DMS153 (cell line): ENCODE measurements at regions not wholly inside any gene's neighbourhood (a gene's known extent, or its start where the extent isn't known, plus 50 kb on each side); places are given as distances from the start of the nearest gene placed in this dataset.

ENCODE experiments used
- DNase-seq: peaks from one replicate; lab custom pipeline; 2025; lab: John Stamatoyannopoulos, UW

DNA sequence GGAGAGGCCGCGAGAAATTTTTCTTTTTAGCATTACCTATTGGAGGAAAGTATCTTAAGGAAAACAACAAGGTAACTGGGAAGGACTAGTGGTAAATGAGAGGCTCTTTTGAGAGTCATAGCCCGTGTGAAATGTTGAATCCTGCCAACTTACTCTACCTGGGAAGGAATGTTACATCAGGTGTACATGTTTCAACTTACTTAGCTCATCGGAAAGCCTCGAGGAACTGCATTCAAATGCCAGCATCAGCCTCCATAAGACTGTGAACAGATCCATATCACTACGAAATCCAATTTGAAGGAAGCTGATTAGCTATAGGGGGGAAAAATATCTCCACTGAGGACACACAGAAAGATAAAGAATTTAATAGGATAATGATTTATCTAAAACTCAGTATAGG, 72.3 kb upstream of the PDZRN3 start:
- no peak for DNase-seq

DNA sequence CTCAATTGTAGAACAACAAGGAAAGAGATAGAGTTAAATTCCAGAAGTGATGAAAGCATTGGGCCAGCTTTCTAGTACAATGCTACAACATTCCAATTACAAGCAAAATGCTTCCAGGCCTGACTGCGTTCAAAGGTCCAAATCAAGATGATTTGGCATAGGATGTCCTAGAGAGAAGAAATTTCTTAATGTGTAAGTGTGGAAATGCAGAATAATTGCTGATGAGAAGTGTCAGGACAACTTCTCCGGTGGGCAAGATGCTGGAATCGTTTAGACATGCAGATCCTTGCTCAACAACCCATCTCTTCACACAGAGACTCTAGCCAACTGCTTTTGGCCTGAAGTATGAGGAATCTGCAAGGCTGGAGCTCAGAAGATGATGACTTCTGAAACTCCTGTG, 71.1 kb upstream of the PDZRN3 start:
- DNase-seq: no peak

DNA sequence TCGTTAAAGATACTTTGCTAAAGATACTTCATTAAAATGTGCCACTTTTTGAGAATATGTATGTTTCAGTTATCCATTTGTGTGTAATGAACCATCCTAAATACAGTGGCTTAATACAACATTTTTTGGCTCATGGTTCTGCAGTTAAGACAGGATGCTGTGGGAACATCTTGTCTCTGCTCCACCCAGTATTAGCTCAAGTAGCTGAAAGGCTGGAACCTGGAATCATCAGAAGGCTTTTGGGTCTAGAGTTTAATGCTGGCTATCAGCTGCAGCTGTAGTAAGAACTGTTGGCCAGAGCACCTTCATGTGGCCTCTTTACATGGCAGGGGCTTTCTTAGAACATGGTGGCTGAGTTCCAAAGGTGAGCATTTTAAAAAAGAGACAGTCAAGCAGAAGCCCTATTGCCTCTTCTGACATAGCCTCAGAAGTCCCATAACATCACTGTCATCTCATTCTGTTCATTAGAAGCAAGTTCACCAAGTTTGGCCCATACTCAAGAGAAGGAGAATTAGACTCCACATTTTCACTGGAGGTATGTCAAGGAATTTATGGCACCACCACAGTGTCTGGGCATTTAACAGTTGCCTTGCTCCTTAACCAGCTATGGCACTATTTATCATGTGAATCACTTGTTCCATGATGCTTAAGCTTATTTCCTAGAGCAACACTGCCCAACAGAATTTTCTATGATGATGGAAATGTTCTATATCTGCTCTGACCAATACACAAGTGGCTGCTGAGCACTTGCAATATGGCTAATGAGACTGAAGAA, 70.4 kb upstream of the PDZRN3 start:
- DNase-seq: no peak

DNA sequence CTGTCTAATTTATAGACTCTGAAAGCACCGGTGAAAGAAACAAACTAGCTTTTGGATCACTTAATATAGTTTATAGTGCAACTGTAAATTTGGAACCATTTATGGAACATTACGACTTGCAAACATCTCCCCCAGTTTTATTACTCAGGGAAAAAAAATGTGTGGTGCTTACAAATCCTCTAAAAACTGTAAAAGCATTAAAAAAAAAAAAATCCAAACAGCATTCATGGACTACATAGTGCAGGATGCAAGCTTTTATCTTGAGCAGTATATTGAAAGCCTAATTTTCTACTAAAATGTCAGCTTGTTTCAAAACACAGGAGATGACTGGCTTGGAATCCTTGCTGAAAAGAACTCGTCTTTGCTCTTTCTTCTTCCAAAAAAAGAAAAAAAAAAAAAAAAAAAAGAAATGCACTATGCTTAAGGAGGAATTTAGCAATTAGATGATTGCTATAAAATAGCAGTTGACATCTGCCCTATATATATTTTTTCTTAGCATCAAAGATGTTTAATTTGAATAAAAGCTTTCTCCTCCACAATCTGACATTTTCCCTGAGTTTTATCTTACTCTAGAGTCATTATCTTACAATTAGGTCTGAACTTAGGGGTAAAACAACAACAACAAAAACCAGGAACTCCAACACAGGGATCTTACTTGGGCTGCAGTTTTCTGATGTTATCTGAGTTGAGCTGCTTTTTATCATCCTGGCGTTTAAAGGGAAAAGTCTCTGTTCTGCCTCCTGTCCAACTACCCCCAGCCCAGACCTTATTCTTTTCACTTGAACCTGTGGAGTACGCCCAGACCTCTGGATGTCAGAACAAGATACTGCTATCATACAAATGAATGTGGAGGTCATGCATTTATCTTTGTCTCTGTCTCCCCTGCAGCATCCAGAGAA, 62.6 kb upstream of the PDZRN3 start:
- DNase-seq: no peak

DNA sequence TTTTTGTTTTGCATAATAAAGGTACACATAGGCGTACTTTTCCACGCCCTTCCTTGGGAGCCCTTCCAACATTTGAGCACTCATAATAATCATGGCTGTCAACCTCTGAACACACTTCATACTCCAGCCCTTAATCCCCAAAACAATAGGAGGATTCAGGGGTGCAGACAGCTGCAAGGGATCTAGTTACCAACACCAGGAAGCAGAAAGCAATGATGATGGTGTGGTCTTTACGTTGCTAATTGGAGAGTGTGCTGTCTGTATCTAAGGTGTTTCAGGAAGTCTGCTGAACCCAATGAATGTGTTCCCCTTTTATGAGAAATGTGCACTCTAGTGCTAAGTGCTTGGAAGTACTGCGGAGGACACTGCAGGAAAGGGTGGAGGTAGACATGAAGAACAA, 60.3 kb upstream of the PDZRN3 start:
- peak; percentile 92 for DNase-seq

DNA sequence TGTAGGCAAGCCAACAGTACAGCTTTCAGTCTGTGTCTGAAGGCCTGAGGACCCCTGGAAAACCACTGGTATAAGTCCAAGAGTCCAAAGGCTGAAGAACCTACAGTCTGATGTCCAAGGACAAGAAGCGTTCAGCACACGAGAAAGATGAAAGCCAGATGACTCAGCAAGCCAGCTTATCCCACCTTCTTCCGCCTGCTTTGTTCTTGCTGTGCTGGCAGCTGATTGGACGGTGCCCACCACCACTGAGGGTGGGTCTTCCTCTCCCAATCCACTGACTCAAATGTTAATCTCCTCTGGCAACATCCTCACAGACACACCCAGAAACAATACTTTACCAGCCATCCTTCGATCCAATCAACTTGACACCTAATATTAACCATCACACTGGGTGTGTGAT, 59.0 kb upstream of the PDZRN3 start:
- no peak for DNase-seq

DNA sequence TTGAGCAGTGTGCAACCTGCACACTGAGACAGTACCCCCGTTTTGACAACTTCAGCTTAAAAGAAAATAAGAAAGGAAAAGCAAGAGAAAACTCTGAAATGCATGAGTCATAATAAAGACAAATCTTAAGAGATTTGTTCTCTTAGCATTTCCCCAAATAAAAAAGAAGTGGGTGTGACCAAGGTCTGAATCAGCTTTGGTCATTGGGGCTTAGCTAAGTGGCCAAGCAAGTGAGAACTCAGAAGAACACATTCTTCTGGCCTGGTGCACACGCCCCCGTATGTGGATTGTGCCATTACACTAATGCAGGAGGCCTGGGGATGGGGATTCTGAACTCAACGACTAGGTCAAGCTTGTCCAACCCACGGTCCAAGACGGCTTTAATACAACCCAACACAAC, 56.9 kb upstream of the PDZRN3 start:
- DNase-seq: no peak

DNA sequence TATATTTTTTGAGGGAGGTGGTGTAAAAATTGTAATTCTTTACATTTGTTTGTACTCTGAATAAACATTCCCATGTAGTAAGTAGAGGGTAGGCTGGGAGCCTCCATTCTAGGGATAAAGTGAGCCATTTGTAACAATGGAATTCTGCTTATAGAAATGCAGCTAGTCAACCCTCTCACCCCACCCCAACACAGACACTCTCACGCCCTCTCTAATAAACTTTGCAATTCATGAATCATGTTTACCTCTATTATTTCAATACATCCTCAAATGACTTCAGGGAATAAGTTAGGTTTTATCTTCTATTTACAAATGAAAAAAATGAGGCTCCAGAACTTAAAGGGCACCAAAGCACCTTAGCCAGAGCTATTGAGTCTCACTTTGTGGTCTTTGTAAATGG, 56.5 kb upstream of the PDZRN3 start:
- DNase-seq: no peak

DNA sequence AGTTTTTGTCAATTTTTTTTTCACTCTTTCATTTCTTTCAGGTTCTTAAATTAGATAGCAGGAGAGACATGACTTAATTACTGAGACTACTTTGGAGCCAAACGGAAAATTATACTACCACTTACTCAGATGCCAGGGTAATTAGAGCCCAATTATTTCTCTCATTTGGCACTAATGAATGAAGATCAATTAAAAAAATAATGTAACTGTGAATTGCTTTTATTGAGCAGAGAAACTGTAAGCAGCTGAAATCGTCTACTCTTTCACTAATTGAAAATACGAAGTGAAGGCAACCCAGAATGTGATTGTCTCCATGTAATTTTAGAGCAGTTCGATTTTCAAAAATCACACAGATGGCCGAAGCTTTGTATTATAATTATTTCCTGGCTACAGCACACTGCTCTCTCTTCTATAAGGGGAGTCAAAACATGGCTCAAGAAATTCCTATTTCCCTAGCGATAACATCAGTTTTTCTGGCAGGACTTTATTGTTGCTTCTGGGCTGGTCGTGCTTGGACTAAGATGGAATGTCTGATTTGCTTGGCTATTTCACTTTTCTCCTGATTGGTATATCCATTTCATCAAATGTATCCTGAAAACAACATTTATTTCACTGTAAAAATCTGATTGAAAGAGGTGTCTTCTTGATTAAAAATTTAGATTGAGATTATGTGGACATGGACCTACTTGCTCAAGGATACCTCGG, 55.8 kb upstream of the PDZRN3 start:
- DNase-seq: no peak

DNA sequence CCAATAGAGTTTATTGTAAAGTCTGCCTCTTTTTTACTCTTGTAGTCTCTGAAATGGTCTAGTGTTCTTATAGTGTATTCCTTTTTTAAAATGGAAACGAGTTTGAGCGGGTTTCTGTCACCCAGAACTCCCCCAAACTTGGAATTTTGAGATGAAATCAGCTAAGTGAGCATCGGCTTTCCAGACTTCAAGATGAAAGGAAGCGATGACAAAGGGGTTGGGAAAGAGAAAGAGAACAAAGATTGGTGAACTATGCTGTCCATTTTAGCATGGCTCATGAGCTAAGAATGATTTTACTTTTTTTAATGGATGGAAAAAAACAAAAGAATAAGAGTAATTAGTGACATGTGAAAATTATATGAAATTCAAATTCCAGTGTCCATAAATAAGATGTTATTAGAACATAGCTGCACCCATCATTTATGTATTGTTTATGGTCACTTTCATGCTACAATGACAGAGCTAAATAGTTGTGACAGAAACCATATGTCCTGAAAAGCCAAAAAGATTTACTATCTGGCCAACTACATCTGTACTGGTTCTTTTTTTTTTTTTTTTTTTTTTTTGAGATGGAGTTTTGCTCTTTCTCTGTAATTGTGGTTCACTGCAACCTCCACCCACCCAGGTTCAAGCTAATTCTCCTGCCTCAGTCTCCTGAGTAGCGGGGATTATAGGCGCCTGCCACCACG, 52.7 kb upstream of the PDZRN3 start:
- DNase-seq: no peak
